Neutrophil (primary cell): ENCODE measurements at regions not wholly inside any gene's neighbourhood (a gene's known extent, or its start where the extent isn't known, plus 50 kb on each side); places are given as distances from the start of the nearest gene placed in this dataset.

Source experiments
- H3K27ac ChIP-seq: fragments of 200-600 bp; sonication (generic); 2 replicates; pipeline ENCODE4 v1.5.1; 2016; ENCODE audit warnings: mild to moderate bottlenecking, moderate library complexity
- H3K27me3 ChIP-seq: fragments of 200-600 bp; sonication (generic); 2 replicates; pipeline ENCODE4 v1.6.0; 2016; ENCODE audit warnings: mild to moderate bottlenecking
- H3K36me3 ChIP-seq: fragments of 200-600 bp; sonication (generic); 2 replicates; pipeline ENCODE4 v1.5.1; 2017
- H3K4me1 ChIP-seq, 2 experiments: fragments of 200-600 bp in 1 of 2; sonication (generic) in 1 of 2; 1 replicate in 1 of 2; 2 replicates in 1 of 2; pipeline versions ENCODE4 v1.5.1 to v1.6.1; 2013 to 2016; ENCODE audit warnings: low read depth in 1 of 2, low read length in 1 of 2, mild to moderate bottlenecking in 1 of 2, moderate library complexity in 1 of 2; ENCODE audit not compliant: control insufficient read depth in 1 of 2, insufficient read depth in 1 of 2
- H3K4me3 ChIP-seq, 2 experiments: fragments of 200-600 bp in 1 of 2; sonication (generic) in 1 of 2; 1 replicate in 1 of 2; 2 replicates in 1 of 2; pipeline ENCODE4 v1.5.1; 2013 to 2016; ENCODE audit warnings: low read depth in 1 of 2, low read length in 1 of 2, mild to moderate bottlenecking in 1 of 2, moderate library complexity in 1 of 2
- H3K9me3 ChIP-seq: fragments of 200-600 bp; sonication (generic); 2 replicates; pipeline ENCODE4 v1.5.1; 2016
- CTCF ChIP-seq: fragments of 200-600 bp; sonication (generic); IDR thresholded peaks from 2 replicates; pipeline ENCODE4 v1.5.1; 2016; ENCODE audit warnings: antibody characterized with exemption

GRCh38 chr1:87940421-87940820, 611.7 kb downstream of the LMO4 start:
- H3K27ac ChIP-seq: no peak overlapping the region
- H3K27me3 ChIP-seq: no peaks in the 10 kb centered on the region
- H3K4me3 ChIP-seq: no peak overlapping the region
- TF ChIP-seq CTCF: no peak
- H3K9me3 ChIP-seq: no peaks in the 10 kb centered on the region
- H3K36me3 ChIP-seq: no peaks in the 10 kb centered on the region
- no peaks in the 10 kb centered on the region for H3K4me1 ChIP-seq

DNA sequence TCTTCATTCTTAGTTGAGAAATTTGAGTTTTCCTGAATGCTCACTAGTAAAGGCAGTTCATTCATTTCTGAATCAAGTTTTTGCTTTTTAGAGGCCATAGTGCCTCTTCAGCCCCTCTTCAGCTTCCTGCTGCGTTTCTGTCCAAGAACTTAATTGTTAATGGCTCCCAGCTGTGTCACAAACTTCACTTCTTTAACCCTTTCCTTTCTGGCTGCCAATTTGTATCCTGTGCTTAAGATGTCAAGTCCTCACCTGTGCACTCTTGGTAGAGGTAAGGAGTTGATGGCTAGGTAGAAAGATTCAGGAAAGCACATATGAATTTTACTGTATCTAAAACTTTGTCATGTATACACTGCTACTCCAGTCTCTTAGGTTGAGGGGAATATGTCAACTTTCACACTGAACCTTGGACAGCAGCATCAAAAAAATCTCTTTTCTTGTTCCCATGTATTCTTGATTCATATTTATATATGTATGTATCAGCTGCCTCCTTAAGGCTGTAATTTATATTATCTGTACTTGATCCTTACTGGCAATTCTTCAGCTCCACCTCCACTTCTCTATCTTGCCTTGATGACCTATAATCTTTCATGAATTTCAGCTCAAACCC, 612.8 kb downstream of the LMO4 start:
- no peak overlapping the region for H3K4me3 ChIP-seq
- no peaks in the 10 kb centered on the region for H3K4me1 ChIP-seq
- H3K36me3 ChIP-seq: no peaks in the 10 kb centered on the region
- no peak overlapping the region for H3K27ac ChIP-seq
- H3K9me3 ChIP-seq: no peaks in the 10 kb centered on the region
- no peaks in the 10 kb centered on the region for H3K27me3 ChIP-seq
- TF ChIP-seq CTCF: no peak

- Histone ChIP-seq H3K27ac (no peak overlapping the region), H3K4me3 (no peak overlapping the region), H3K27me3 (no peaks in the 10 kb centered on the region), H3K4me1 (no peaks in the 10 kb centered on the region), H3K9me3 (no peaks in the 10 kb centered on the region), H3K36me3 (no peaks in the 10 kb centered on the region)
- no peak for TF ChIP-seq CTCF
Observed at GRCh38 chr1:87942165-87942564, 613.5 kb downstream of the LMO4 start.

GRCh38 chr1:87949711-87950110, 621.0 kb downstream of the LMO4 start:
- no peak for TF ChIP-seq CTCF
- Histone ChIP-seq H3K9me3 (no peaks in the 10 kb centered on the region), H3K4me3 (no peak overlapping the region), H3K27me3 (peaks cover 18% of the 10 kb centered on the region), H3K36me3 (no peaks in the 10 kb centered on the region), H3K4me1 (no peaks in the 10 kb centered on the region), H3K27ac (no peak overlapping the region)

GRCh38 chr1:87950369-87950768, 621.7 kb downstream of the LMO4 start:
- Histone ChIP-seq H3K27me3 (peaks cover 18% of the 10 kb centered on the region), H3K4me1 (no peaks in the 10 kb centered on the region), H3K27ac (no peak overlapping the region), H3K36me3 (no peaks in the 10 kb centered on the region), H3K4me3 (no peak overlapping the region), H3K9me3 (no peaks in the 10 kb centered on the region)
- TF ChIP-seq CTCF: no peak

- no peak for TF ChIP-seq CTCF
- H3K36me3 ChIP-seq: no peaks in the 10 kb centered on the region
Observed at GRCh38 chr1:87951409-87951808, 622.7 kb downstream of the LMO4 start.

More at GRCh38 chr1:87951409-87951808, 622.7 kb downstream of the LMO4 start:
- Histone ChIP-seq H3K4me3 (no peak overlapping the region), H3K27ac (no peak overlapping the region), H3K27me3 (peaks cover 18% of the 10 kb centered on the region), H3K9me3 (no peaks in the 10 kb centered on the region), H3K4me1 (no peaks in the 10 kb centered on the region)
